ENCODE measurements at regions not wholly inside any gene's neighbourhood (a gene's known extent, or its start where the extent isn't known, plus 50 kb on each side); places are given as distances from the start of the nearest gene placed in this dataset.

GRCh38 chr6:3565291-3565690 lies 108.4 kb upstream of the SLC22A23 start:
- no peaks in the 10 kb centered on the region for H3K36me3 ChIP-seq (ENCODE audit: insufficient read depth)
- H3K79me2 ChIP-seq (replicated peaks; ENCODE audit: insufficient read depth) = no peaks in the 10 kb centered on the region
- no peaks in the 10 kb centered on the region for H4K20me1 ChIP-seq (replicated peaks; ENCODE audit: insufficient read depth)
- Mint-ChIP-seq H3K9me3 (no peaks in the 10 kb centered on the region; the same call in 2 of the 3 replicates), H3K4me1 (peaks cover 21% of the 10 kb centered on the region), H3K27ac (no peak overlapping the region), H3K36me3 (ENCODE audit: low read depth) (no peaks in the 10 kb centered on the region), H3K4me3 (no peak overlapping the region), H3K27me3 (ENCODE audit: insufficient read depth, low read depth, poor library complexity) (no peaks in the 10 kb centered on the region)
- no peaks in the 10 kb centered on the region for H3F3A ChIP-seq (replicated peaks; ENCODE audit: low read depth)
- DNase-seq (ENCODE audit: low spot score) (no peak), ATAC-seq (no peak)
- 0 out of 2 replicates have a peak, but pooled peaks cover under 1% of the 10 kb centered on the region for H3K9me2 ChIP-seq (ENCODE audit: insufficient read depth)
- no peak overlapping the region for H3K4me2 ChIP-seq
- no peaks in the 10 kb centered on the region for H3K27me3 ChIP-seq (ENCODE audit: insufficient read depth)
- no peak overlapping the region for H2AFZ ChIP-seq
- TF ChIP-seq EZH2 (IDR thresholded peaks at IDR 0.05; ENCODE audit: low read depth, unreplicated experiment) = no peak
- no peak for TF ChIP-seq ETS1 (IDR thresholded peaks at IDR 0.05)
- TF ChIP-seq JUNB (IDR thresholded peaks at IDR 0.05; ENCODE audit: unreplicated experiment) = no peak
- TF ChIP-seq CTCF (conservative IDR thresholded peaks at IDR 0.05; ENCODE audit: low read depth in 2 of 2) = no peak
- no peaks in the 10 kb centered on the region for H3K4me1 ChIP-seq (ENCODE audit: insufficient read depth)
- H3K27ac ChIP-seq (ENCODE audit: low read depth) = no peak overlapping the region
- H3K4me3 ChIP-seq = no peak overlapping the region

GRCh38 chr6:3561725-3562124 lies 104.9 kb upstream of the SLC22A23 start:
- Histone ChIP-seq H3K79me2 (replicated peaks; ENCODE audit: insufficient read depth) (no peaks in the 10 kb centered on the region), H3K27ac (ENCODE audit: low read depth) (no peak overlapping the region), H2AFZ (peak overlapping the region; percentile 9; the same call in 1 of the 2 replicates), H3K4me2 (no peak overlapping the region), H3K4me3 (no peak overlapping the region), H3K36me3 (ENCODE audit: insufficient read depth) (no peaks in the 10 kb centered on the region), H3K27me3 (ENCODE audit: insufficient read depth) (no peaks in the 10 kb centered on the region), H3F3A (replicated peaks; ENCODE audit: low read depth) (no peaks in the 10 kb centered on the region), H3K4me1 (ENCODE audit: insufficient read depth) (no peaks in the 10 kb centered on the region), H4K20me1 (replicated peaks; ENCODE audit: insufficient read depth) (no peaks in the 10 kb centered on the region), H3K9me2 (ENCODE audit: insufficient read depth) (0 out of 2 replicates have a peak, but pooled peaks cover 3% of the 10 kb centered on the region)
- peak; percentile 96 for ATAC-seq
- H3K36me3 Mint-ChIP-seq (ENCODE audit: low read depth) = no peaks in the 10 kb centered on the region
- TF ChIP-seq CTCF (conservative IDR thresholded peaks at IDR 0.05; ENCODE audit: low read depth in 2 of 2) (peak; percentile 41 to 52), NANOG (IDR thresholded peaks at IDR 0.05; ENCODE audit: borderline replicate concordance) (no peak), ZNF462 (CRISPR knock-in tag; IDR thresholded peaks at IDR 0.05) (no peak)
- H3K4me3 Mint-ChIP-seq = no peak overlapping the region
- H3K4me1 Mint-ChIP-seq = peaks cover 18% of the 10 kb centered on the region
- peak overlapping the region; percentile 77 for H3K27ac Mint-ChIP-seq
- no peaks in the 10 kb centered on the region; the same call in 2 of the 3 replicates for H3K9me3 Mint-ChIP-seq
- peak; percentile 70 for DNase-seq (ENCODE audit: low spot score)
- H3K27me3 Mint-ChIP-seq (ENCODE audit: insufficient read depth, low read depth, poor library complexity) = no peaks in the 10 kb centered on the region
